Ovary (tissue), 3 donors: ENCODE measurements at regions not wholly inside any gene's neighbourhood (a gene's known extent, or its start where the extent isn't known, plus 50 kb on each side); places are given as distances from the start of the nearest gene placed in this dataset.

Experiments
- EP300 ChIP-seq: sonication (generic); formaldehyde crosslinking; IDR thresholded peaks from one replicate; pipeline ENCODE4 v1.6.1; 2017; ENCODE audit warnings: antibody characterized with exemption
- POLR2A ChIP-seq: fragments of 450-650 bp; IDR thresholded peaks from one replicate; pipeline ENCODE4 v1.6.1; 2017; ENCODE audit warnings: antibody characterized with exemption, mild to moderate bottlenecking, moderate library complexity
- TF ChIP-seq, protein P1 (sequence below), 3 donors: fragments of 450-650 bp in 2 of 3; fragments of 200-600 bp in 1 of 3; IDR thresholded peaks; one replicate each; pipeline versions ENCODE4 v1.5.1 to v1.8.0; 2016 to 2022; ENCODE audit warnings: antibody characterized with exemption in 3 of 3, mild to moderate bottlenecking in 1 of 3
- donor health status: DM: no; HTN: no; CAD: no.

DNA sequence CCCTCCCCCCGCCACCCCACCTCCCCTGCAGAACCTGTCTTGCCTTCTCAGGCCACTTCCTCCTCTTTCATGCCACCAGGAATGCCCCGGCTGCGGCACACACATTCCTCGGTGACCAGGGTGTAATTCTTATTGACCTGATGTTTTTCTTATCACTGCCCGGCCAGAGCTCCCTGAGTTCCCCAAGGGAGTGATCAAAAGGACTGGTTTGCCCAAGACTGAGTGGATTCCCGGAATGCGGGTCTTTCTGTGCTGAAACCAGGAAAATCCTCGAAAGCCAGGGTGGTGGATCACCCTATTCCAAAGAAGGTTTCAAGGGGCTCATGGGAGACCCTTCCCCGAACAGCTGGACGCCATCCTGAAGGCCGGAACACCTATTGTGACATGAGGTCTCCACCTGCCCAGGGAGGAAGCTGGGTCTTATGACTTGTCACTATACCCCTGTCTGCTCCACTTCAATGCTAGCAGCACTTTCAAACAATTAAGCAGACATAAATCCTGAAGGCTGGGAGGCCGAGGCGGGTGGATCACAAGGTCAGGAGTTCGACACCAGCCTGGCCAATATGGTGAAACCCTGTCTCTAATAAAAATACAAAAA is 53.0 kb upstream of the RPL38 start:
- no peak for TF ChIP-seq EP300
- TF ChIP-seq POLR2A, result no peak
- TF ChIP-seq, protein P1, sequence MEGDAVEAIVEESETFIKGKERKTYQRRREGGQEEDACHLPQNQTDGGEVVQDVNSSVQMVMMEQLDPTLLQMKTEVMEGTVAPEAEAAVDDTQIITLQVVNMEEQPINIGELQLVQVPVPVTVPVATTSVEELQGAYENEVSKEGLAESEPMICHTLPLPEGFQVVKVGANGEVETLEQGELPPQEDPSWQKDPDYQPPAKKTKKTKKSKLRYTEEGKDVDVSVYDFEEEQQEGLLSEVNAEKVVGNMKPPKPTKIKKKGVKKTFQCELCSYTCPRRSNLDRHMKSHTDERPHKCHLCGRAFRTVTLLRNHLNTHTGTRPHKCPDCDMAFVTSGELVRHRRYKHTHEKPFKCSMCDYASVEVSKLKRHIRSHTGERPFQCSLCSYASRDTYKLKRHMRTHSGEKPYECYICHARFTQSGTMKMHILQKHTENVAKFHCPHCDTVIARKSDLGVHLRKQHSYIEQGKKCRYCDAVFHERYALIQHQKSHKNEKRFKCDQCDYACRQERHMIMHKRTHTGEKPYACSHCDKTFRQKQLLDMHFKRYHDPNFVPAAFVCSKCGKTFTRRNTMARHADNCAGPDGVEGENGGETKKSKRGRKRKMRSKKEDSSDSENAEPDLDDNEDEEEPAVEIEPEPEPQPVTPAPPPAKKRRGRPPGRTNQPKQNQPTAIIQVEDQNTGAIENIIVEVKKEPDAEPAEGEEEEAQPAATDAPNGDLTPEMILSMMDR (IDR thresholded peaks at IDR 0.05), result no peak
